ENCODE measurements at regions not wholly inside any gene's neighbourhood (a gene's known extent, or its start where the extent isn't known, plus 50 kb on each side); places are given as distances from the start of the nearest gene placed in this dataset.

- TF ChIP-seq CTCF (IDR thresholded peaks at IDR 0.05) = no peak
- TF ChIP-seq EZH2phosphoT487 (IDR thresholded peaks at IDR 0.05) = no peak
Measured at GRCh38 chr13:84658491-84659358, 776.5 kb upstream of the SLITRK1 start.
